Activated T-cell treated with anti-CD3 and anti-CD28 coated beads, Interleukin-2, amount 50 U/mL, for 48 hours (primary cell): ENCODE measurements at regions not wholly inside any gene's neighbourhood (a gene's known extent, or its start where the extent isn't known, plus 50 kb on each side); places are given as distances from the start of the nearest gene placed in this dataset.
"Not testable (repeated sequence)": the region's sequence is repeated elsewhere in the genome, so short reads cannot be mapped to it uniquely, and the experiment has no call there.

Experiments
- DNase-seq, 2 experiments: peaks; one replicate each; pipeline ENCODE4 v3.0.0-alpha.2; 2020

DNA sequence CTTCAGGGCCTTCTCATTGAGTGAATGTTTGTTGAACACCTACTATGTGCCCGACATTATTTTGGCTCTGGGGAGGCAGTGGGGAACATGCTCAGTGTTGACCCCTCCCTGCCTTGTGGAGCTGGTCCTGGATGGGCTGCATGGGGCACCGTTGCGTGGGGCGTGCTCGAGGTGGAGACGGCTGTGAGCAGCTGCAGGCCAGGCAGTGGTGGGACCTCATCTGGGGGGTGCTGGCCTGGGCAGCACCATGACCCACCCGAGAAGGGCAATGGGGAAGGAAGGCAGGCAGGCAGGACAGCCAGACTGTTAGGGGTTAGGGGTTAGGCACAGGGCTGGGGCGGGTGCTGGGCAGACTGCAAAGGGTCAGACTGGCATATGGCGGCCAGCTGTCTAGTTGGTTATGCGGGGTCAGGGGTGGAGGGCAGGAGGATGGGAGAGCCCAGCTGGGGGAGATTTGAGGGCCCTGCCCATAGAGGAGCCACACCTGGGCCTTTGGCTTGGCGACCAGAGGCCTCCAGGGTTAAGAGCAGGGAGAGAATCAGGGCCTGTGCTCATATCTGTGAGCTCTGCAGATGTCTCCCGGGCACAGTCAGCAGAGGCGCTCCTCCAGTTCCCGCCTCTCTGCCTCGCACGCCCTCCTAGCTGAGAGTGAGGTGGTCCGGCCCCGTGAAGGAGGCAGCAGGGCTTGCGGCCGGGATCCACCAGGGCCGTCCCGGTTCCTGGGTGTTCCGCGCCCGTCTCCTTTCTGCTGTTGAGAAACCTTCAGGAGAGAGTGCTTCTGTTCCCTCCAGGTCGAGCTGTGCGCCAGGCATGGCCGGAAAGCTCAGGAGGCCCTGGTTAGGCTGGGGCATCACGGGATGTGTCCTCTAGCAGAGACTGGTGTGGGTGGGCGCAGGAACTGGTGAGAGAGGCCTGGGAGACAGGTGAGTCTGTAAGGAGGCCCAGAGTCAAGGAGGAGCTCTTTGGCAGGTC lies 73.3 kb downstream of the RGS12 start:
- no peak for DNase-seq

DNA sequence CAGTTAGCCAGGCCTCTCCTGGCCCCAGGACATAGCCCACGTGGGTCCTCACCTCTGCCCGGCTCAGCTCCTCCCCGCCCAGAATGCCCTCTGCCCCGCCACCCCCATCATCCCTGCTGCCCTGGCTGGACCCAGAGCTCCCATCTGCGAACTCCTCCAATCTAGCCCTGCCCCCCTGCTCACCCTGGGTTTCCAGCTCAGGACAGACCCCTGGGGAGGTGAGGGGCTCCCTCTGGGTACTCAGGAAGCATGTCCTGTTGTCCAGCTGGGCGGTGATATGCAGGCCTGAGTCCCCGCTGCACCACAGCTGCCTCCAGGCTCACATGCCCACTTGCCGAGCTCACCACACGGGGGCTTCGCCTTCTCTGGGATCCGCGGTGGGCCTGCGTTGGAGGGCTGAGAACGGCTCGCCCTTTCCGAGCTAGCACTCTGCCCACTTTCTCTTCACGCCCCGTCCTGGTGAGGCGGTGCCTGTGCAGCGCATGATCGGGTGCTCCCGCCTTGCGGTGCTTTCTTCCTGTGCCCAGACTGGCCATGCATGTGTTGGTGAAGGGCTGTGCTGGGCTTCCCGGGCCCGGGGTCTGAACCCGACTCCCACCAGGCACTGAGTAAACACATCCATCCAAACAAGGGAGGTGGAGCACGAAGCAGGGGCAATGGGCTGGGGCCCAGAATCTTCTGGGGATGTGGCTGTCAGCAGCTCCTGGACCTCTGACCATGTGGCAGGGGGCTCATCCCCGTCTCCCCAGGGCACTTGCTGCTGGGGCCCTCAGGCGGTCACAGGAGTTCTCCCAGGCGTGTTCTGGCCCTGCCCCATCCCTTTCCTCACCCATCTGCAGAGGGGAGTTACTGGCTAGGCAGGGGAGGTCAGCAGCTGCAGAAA lies 74.3 kb downstream of the RGS12 start:
- DNase-seq = no peak

DNA sequence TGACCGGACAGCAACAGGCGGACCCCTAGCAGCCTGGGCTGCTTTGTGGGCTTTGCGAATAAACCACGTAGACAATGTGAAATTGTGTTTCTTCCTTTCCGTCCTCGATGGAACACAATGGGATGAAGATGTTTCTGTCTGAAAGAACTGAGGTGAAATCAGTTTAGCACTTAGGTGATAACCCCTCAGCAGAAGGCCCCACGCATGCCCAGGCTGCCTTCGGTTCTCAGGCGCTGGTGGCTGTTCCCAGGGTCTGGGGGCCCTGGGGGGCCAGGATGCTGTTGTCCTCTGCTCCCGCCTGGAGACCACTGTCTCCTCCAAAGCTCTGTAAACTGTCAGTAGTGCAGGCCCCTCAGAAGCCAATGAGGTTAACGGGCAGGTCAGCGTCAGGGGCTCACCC lies 73.9 kb upstream of the HGFAC start:
- DNase-seq = no peak

DNA sequence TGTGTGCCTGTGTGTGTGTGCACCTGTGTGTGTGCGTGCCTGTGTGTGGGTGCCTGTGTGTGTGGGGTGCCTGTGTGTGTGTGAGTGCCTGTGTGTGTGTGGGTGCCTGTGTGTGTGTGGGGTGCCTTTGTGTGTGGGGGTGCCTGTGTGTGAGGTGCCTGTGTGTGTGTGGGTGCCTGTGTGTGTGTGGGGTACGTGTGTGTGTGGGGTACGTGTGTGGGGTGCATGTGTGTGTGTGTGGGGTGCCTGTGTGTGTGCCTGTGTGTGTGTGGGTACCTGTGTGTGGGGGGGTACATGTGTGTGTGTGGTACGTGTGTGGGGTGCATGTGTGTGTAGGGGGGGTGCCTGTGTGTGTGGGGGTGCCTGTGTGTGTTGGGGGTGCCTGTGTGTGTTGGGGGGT lies 73.4 kb upstream of the HGFAC start:
- no peak for DNase-seq

DNA sequence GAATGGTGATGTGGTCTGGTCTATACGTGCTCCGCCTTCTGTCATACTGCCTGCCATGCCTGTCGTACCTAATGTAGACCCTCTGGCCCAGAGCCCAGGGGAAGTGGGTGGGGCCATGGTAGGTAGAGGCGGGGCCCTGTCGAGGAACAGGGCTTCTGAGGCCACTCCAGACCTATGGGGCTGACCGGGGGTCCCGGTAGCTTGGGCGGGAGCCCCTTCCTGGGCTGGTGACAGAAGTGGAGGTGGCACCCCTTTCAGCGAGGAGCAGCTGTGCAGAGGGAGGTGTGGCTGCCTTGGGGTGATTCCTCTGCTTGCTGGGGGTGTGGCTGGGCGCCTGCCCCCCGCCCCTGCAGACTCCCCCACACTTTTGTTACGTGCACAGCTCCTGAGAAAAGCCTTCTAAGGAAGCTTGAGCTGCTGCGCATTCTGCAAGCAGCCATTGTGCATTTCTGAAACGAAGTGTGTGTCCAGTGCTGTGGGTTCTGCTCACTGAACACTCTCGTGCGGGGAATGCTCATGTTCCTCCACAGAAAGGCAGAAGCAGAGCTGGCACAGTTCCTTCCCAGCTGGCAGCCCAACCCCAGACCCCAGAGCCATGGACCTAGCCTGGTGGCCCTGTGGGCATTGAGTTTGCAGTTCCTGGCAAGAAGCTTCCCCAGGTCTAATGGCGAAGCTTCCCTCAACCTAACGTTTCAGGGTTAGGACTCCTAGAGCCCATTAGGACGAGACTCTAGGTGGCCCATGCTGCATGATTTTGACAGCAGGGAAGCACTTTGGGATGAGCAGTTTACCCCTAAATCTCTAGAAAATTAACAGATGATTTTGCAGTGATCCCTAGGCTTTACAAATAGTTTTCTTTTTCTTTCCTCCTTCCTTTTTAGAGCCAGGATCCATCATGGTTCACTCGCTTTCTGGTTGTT lies 72.7 kb upstream of the HGFAC start:
- DNase-seq = peak in 1 of 2 experiments; percentile 30

DNA sequence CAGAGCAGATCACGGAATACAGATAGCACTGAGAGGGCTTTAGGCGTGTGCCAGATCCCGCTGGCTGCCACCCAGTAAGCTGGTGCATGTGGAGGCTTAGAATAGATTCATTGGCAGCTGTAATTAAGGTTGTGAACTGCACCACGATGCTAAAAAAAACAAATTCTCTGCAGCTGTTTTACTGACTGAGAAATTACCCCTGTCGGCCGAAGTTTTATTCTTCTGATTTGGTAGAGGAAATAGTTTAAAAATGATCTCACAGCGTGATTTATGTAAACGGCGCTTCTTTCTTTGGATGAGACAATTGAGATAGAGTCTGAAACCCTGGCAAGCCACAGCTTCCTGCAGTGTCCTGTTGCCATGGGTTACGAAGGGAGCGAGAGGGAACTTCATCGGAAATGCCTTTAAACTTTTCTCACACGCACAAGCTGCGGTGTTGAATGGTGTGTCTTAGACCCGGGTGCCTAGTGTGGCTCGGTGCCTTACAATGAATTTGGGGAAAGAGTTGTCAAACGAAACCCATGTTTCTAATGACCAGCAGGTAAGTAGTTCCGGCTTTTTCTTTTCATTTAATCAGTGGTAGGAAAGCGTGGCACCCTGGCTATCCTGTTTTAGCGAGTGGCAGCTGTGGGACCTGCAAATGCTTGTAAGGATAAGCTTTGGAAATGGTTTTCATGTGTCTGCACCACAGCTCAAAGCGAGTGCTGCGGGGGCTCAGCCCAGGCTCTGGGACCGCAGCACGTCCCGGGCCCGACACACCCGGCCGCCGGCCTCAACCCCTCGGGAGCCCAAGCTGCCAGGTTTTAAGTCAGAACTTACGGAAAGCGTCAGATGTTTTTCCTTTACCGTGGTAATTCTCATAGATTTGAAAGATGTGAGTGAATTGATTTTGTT lies 71.7 kb upstream of the HGFAC start:
- DNase-seq = peak; percentile 42 to 43

DNA sequence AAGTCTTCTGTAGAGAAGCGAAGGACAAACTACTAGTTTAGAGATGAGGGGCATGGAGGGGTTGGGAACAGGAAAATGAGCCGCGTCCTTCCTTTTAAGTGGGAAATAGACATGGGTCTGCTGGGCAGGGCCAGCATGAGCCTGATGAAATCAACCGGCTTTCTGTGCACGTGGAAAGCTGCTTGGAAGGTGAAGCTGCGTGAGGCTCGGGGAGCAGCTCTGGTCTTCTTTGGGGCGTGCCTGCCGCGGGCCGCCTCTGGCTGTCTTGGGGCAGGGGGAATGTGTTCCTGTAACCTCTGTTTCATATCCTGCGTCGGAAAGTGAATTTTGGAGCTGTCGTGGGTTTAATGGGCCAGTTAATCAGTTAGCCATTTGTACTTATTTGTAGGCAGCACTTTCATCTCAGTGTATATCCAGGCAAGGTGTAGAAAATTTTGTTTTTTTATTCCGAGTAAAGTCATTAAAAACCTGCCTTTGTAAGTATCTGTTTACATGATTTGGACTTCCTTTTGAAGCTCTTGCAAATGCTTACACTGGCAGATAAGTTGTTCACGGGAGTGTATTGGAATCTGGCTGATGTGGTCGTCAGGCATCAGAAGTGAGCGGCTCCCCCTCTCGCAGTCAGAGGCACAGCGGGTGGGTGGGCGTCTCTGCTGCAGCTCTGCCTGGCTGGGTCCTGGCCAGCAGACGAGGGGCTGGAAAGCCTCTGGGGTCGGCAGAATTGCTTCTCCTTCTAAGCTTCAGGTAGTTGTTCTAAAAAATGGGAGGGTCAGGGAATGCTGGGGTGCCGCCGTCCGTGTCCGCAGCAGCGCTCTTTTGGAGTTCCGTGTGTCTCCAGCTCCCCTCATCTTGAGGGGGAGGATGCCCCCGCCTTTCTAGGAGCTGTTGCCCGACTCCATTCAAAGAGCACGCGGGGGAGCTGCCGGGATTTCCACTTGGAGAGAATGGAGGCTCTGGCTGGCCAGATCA lies 70.5 kb upstream of the HGFAC start:
- DNase-seq = no peak

DNA sequence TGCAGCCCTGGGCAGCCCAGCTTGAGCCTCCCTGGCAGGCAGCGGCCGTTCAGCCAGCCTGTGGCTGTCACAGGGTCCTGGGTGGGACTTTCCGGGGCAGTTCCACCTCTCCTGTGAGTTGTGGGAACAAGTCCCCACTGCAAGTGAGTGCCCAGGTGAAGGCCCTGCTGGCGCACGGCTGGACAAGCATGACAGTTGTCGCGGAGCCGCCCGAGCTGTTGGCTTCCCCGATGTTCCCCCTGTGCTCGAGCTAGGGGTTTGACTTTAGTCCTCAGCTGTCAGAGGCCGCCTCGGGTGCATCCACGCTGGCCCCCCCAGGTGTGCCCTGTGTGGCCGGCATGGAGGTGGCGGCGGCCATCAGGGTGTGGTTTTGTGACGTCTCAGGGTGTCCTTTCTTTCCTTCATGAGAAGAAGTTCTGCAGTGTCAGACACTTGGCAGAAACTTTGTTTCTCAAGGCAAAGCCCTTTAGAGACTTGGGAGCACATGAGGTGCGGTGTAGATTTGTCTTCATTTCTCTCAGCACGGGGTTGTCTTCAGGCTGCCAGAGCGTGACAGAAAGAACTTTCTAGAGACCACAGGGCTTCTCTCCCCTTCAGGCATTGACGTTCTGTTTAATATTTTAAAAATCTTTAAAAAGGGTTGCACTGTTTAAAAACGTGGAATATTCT lies 69.4 kb upstream of the HGFAC start:
- no peak for DNase-seq

DNA sequence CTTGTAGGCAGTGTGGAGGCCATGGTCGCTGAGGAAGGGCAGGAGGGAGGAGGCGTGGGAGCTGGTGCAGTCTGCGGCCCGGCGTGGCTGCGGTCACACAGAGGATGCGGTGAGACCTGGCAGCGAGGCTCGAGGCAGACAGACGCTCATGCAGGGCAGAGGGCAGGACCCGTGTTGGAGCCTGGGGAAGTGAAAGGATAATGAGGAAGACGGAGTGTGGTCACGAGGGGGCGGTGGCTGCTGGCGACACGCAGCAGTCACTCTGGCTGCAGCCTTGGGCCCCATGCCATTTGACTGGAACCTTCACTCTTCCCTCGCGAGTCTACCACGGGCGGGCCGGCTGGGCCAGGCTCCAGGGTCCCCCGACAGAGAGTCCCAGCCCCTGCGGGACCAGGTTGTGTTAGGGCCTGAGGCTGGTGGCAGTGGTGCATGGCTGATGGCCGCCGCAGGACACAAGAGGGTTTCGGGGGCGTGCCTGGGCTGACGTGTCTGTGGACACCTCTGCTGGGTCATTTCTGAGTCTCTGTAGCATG lies 68.8 kb upstream of the HGFAC start:
- DNase-seq = no peak

DNA sequence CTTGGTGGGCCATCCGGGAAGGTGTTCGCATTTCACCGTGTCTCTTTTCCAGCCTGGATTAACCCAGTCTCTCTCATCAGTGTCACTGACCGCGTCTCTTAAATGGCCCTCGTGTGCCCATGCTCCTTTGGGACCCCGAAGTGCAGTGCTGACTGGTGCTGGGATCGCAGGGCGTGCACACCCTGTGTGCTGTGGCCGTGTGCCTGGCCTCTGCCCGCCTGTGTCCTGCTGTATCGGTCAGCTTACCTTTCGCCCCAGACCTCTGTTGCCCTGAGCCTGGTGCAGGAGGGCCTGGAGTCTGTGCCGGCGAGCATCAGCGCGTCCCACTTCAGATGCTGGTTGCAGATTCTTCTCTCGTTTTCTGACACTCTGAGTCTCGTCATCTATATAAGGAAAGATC lies 68.3 kb upstream of the HGFAC start:
- no peak for DNase-seq

DNA sequence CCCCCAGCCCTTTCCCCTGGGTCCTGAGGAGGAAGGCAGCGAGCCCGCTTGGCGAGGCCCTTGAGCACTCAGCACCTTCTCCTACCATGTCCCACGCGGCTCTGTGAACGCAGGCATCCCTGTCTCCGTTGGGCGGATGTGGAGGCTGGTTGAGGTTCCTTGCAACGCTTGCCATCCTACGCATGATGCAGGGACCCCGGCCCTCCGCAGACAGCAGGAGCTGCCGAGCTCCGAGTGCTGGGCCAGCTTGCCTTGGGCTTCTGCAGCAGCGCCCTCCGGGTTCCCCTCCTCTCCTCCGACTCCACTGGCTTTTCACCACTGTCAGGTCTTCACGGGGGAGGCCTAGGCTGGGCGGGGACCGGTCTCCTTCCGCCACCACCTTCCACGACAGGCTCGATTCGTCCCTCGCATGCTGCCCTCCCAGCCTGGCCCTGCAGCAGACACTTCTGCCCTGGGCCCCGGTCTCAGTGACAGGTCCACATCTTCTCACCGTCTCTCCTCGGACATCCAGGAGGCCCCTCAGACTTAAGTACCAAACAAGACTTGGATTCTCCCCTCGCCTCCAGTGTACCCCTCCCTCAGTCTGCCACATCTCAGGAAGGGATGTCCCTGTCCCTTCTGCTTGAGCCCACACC lies 67.6 kb upstream of the HGFAC start:
- no peak for DNase-seq

DNA sequence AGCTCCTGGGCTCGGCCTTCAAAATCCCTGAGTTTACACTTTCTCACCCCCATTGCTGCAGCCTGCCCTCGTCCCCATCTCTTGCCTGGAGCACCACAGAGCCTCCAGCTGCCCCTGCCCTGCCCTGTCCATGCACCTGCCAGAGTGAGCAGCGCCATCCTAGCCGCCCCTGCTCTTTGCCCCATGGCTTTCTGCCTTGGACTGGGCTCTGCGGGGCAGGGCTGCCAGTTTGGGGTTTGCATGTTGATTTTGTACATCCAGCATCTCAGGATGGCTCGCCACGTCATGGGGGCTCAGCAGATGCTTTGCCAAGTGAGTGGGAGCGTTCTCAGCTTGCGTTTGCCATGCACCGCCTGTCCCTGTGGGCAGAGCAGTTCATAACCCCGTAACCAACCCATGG lies 67.1 kb upstream of the HGFAC start:
- no peak for DNase-seq

DNA sequence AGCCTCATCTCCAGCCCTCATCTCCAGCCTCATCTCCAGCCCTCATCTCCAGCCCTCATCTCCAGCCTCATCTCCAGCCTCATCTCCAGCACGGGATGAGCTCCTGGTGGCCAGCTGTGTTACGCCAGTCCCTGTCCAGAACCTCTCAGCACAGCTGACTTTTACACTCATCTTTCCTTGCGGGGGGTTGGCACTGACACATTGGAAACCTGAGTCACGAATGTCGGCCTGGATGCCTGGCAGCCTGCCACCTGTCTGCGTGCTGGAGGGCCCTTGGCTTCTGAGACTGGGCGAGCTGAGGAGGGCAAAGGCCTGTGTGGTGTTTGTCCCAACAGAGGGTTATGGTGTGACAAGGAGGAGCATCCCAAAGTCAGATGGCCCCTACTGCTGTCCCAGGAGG lies 66.1 kb upstream of the HGFAC start:
- no peak for DNase-seq

DNA sequence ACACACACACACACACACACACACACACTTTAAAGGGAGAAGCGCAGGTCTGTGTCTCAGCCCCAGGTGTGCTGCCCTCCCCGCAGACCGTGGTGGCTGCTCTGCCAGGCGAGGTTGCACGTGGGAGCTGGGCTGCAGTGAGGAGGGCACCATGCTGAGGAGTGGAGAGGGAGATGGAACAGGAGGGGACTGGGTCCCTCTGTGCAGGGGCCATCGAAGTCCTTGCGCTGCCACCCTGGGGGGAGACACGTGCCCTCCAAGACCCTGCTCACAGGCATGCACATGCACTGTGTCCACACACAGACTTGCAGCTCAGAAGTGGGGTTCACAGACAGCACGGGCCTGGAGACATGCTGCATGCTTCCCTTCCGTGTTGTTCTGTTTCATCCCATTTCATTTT lies 65.5 kb upstream of the HGFAC start:
- no peak for DNase-seq

DNA sequence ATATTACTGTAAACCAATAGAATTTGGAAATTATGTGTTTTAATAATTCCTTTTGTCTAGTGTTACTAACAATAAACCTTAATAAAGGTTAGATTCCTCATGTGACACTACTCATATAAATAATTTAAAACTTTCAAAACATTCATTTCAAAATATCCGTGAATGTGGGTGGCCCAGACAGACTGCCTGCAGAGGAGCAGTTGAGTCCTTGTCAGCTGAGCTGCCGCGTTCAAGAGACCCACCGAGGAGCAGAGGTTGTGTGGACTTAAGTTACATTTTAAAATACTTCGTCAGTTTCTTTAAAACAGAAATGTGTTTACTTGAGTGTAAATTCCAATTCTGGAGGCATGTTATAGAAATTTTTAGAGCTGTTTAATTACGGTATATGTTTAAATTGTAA lies 64.2 kb upstream of the HGFAC start:
- DNase-seq = no peak

DNA sequence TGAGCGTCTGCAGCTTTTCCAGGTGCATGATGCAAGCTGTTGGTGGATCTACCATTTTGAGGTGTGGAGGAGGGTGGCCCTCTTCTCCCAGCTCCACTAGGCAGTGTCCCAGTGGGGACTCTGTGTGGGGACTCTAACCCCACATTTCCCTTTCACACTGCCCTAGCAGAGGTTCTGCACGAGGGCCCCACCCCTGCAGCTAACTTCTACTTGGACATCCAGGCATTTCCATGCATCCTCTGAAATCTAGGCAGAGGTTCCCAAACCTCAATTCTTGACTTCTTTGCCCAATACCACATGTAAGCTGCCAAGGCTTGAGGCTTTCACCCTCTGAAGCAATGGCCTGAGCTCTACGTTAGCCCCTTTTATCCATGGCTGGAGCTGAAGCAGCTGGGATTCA lies 61.4 kb upstream of the HGFAC start:
- not testable (repeated sequence) for DNase-seq

DNA sequence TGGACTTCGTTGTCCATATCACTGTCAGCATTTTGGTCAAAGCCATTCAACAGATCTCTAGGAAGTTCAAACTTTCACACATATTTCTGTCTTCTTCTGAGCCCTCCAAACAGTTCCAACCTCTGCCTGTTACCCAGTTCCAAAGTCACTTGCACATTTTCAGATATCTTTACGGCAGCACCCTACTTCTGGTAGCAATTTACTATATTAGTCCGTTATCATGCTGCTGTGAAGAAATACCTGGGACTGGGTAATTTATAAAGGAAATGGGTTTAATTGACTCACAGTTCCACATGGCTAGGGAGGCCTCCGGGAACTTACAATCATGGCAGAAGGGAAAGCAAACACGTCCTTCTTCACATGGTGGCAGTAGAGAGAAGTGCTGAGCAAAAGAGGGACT lies 60.6 kb upstream of the HGFAC start:
- DNase-seq = not testable (repeated sequence)

DNA sequence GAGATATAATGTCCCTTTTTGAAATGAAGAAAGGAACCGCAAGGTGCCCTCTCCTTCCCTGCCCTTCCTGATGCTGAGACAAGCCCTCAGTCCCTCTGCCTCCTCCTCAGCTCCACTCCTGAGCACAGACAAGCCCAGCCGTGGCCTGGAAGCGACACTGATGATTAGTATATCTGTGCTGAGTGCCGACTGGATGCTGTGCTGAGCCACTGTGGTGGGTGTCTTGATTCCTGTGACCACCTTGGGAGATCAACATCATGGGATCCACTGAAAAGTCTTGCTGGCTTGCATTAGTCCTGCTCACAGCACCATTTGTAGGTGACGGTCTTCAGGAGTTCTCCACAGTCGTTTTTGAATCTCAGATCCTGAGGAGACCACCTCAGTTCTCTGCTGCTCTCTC lies 59.5 kb upstream of the HGFAC start:
- no peak for DNase-seq

DNA sequence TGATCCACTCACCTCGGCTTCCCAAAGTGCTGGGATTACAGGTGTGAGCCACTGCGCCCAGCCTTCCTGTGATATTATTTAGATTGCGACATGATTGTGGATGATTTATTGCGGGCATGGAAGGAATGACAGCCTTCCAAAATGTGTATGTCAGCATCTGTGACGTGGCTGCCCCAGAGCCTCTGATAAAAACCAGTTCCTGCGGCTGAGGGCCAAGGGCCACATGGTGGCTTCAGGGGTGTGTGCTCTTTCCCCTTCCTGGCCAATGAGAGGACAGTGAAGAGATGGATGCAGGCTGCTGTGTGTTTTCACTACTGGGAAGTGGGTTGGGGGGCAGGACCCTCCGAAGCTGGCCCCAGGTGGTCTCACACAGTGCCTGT lies 57.4 kb upstream of the HGFAC start:
- DNase-seq = no peak
